Uterus (tissue), 2 donors: ENCODE measurements at regions not wholly inside any gene's neighbourhood (a gene's known extent, or its start where the extent isn't known, plus 50 kb on each side); places are given as distances from the start of the nearest gene placed in this dataset.

Experiments used
- CTCF ChIP-seq, 4 experiments: fragments of 200-600 bp in 2 of 4; fragments of 450-650 bp in 2 of 4; sonication (generic) in 2 of 4; IDR thresholded peaks; one replicate each; pipeline ENCODE4 v1.5.1; 2016 to 2019; ENCODE audit warnings: antibody characterized with exemption in 4 of 4, mild to moderate bottlenecking in 2 of 4, moderate library complexity in 1 of 4
- POLR2A ChIP-seq, 2 donors: fragments of 450-650 bp; IDR thresholded peaks; one replicate each; pipeline ENCODE4 v1.6.1; 2016; ENCODE audit warnings: antibody characterized with exemption in 2 of 2, mild to moderate bottlenecking in 1 of 2, moderate library complexity in 1 of 2

- TF ChIP-seq CTCF (IDR thresholded peaks at IDR 0.05) (no peak), POLR2A (IDR thresholded peaks at IDR 0.05) (no peak)
Measured at GRCh38 chr1:181896824-181897223, 164.7 kb downstream of the ZNF648 start.
